Tibial nerve (tissue), 4 donors: ENCODE measurements at regions not wholly inside any gene's neighbourhood (a gene's known extent, or its start where the extent isn't known, plus 50 kb on each side); places are given as distances from the start of the nearest gene placed in this dataset.
"Not testable (repeated sequence)": the region's sequence is repeated elsewhere in the genome, so short reads cannot be mapped to it uniquely, and the experiment has no call there.

Source experiments
- DNase-seq, 2 donors: peaks; one replicate each; pipeline ENCODE4 v3.0.0-alpha.2; 2019; ENCODE audit warnings: low spot score in 2 of 2
- H3K27ac ChIP-seq, 4 donors: fragments of 200-600 bp; sonication (generic) in 3 of 4; one replicate each; pipeline ENCODE4 v1.5.1; 2017 to 2019; ENCODE audit warnings: mild to moderate bottlenecking in 1 of 4
- H3K27me3 ChIP-seq, 2 donors: fragments of 200-600 bp; sonication (generic) in 1 of 2; one replicate each; pipeline versions ENCODE4 v1.5.1 to v1.6.0; 2017 to 2019
- H3K36me3 ChIP-seq, 3 donors: fragments of 200-600 bp; sonication (generic); one replicate each; pipeline ENCODE4 v1.5.1; 2018 to 2019
- H3K4me1 ChIP-seq, 4 donors: fragments of 200-600 bp; sonication (generic) in 3 of 4; one replicate each; pipeline ENCODE4 v1.5.1; 2017 to 2019
- H3K4me3 ChIP-seq, 4 donors: fragments of 200-600 bp; sonication (generic) in 3 of 4; one replicate each; pipeline ENCODE4 v1.5.1; 2017 to 2019; ENCODE audit warnings: mild to moderate bottlenecking in 1 of 4, moderate library complexity in 1 of 4
- H3K9me3 ChIP-seq, 4 donors: fragments of 200-600 bp; sonication (generic) in 3 of 4; one replicate each; pipeline ENCODE4 v1.5.1; 2017 to 2019
- EP300 ChIP-seq, 2 donors: sonication (generic); formaldehyde crosslinking; IDR thresholded peaks; one replicate each; pipeline ENCODE4 v1.6.1; 2017; ENCODE audit warnings: antibody characterized with exemption in 2 of 2, mild to moderate bottlenecking in 1 of 2
- POLR2A ChIP-seq, 2 donors: fragments of 450-650 bp; IDR thresholded peaks; one replicate each; pipeline ENCODE4 v1.6.1; 2017; ENCODE audit warnings: antibody characterized with exemption in 2 of 2, mild to moderate bottlenecking in 2 of 2, moderate library complexity in 2 of 2
- WGBS, 2 donors: methylation state at CpG; one replicate each; pipeline ENCODE4 v1.1.5; 2018; 5-methylcytosine and 5-hydroxymethylcytosine counted together
- TF ChIP-seq, protein P1 (sequence below), 5 experiments: fragments of 200-600 bp in 3 of 5; fragments of 450-650 bp in 2 of 5; sonication (generic) in 3 of 5; IDR thresholded peaks; one replicate each; pipeline ENCODE4 v1.5.1; 2016 to 2019; ENCODE audit warnings: antibody characterized with exemption in 5 of 5, mild to moderate bottlenecking in 3 of 5, moderate library complexity in 2 of 5

DNA sequence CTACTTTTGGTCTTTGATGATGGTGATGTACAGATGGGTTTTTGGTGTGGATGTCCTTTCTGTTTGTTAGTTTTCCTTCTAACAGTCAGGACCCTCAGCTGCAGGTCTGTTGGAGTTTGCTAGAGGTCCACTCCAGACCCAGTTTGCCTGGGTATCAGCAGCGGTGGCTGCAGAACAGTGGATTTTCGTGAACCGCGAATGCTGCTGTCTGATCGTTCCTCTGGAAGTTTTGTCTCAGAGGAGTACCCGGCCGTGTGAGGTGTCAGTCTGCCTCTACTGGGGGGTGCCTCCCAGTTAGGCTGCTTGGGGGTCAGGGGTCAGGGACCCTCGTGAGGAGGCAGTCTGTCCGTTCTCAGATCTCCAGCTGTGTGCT lies 56.6 kb upstream of the TNFAIP8 start:
- H3K36me3 ChIP-seq, H3K4me3 ChIP-seq, H3K27ac ChIP-seq, DNase-seq, H3K27me3 ChIP-seq, H3K9me3 ChIP-seq: not testable (repeated sequence)
- H3K4me1 ChIP-seq, result peaks cover 0 to 22% (median 10%) of the 10 kb centered on the region in 4 donors
- WGBS, 2 donors, result 88 to 100% methylated on average over 9 of the region's 9 CpGs

DNA sequence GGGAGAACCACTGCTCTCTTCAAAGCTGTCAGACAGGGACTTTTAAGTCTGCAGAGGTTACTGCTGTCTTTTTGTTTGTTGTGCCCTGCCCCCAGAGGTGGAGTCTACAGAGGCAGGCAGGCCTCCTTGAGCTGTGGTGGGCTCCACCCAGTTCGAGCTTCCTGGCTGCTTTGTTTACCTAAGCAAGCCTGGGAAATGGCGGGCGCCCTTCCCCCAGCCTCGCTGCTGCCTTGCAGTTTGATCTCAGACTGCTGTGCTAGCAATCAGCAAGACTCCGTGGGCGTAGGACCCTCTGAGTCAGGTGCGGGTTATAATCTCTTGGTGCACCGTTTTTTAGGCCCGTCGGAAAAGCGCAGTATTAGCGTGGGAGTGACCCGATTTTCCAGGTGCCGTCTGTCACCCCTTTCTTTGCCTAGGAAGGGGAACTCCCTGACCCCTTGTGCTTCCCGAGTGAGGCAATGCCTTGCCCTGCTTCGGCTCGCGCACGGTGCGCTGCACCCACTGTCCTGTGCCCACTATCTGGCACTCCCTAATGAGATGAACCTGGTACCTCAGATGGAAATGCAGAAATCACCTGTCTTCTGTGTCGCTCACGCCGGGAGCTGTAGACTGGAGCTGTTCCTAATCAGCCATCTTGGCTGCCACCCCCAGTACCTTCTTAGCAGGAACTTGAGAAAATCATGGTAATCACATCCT lies 56.1 kb upstream of the TNFAIP8 start:
- H3K9me3 ChIP-seq, DNase-seq, H3K36me3 ChIP-seq, H3K27me3 ChIP-seq, H3K27ac ChIP-seq: not testable (repeated sequence)
- Histone ChIP-seq H3K4me1 (peaks cover 0 to 26% (median 10%) of the 10 kb centered on the region in 4 donors), H3K4me3 (peak overlapping the region in 1 of 4 donors; percentile 21)
- 91 to 96% methylated on average over 22 to 23 of the region's 23 CpGs for WGBS, 2 donors

DNA sequence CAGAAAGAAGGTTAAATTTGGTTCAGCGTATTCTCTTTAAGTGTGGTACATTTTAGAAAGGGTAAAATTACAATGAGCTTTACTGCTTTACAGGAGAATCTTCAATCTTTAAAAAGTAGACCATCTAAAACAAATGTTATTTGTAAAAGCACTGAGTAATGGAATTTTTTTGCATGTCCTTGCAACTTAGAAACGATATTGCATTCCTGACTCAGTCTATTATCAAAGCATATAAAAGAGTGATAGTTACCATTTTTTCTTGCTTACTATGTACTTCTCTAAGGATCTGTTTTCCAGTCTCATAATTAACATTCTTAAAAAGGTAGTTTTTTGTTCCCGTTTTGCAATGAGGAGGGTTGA lies 55.5 kb upstream of the TNFAIP8 start:
- no peaks in the 10 kb centered on the region for H3K9me3 ChIP-seq
- no peak overlapping the region for H3K27ac ChIP-seq
- H3K27me3 ChIP-seq, result no peaks in the 10 kb centered on the region
- no peak overlapping the region for H3K4me3 ChIP-seq
- DNase-seq, result no peak
- H3K36me3 ChIP-seq, result no peaks in the 10 kb centered on the region
- WGBS, 2 donors, result 76 to 77% methylated on average over 3 of the region's 3 CpGs
- H3K4me1 ChIP-seq, result peaks cover 0 to 26% (median 10%) of the 10 kb centered on the region in 4 donors
- no peak for TF ChIP-seq EP300 (IDR thresholded peaks at IDR 0.05)
- TF ChIP-seq POLR2A (IDR thresholded peaks at IDR 0.05), result no peak
- TF ChIP-seq, protein P1, sequence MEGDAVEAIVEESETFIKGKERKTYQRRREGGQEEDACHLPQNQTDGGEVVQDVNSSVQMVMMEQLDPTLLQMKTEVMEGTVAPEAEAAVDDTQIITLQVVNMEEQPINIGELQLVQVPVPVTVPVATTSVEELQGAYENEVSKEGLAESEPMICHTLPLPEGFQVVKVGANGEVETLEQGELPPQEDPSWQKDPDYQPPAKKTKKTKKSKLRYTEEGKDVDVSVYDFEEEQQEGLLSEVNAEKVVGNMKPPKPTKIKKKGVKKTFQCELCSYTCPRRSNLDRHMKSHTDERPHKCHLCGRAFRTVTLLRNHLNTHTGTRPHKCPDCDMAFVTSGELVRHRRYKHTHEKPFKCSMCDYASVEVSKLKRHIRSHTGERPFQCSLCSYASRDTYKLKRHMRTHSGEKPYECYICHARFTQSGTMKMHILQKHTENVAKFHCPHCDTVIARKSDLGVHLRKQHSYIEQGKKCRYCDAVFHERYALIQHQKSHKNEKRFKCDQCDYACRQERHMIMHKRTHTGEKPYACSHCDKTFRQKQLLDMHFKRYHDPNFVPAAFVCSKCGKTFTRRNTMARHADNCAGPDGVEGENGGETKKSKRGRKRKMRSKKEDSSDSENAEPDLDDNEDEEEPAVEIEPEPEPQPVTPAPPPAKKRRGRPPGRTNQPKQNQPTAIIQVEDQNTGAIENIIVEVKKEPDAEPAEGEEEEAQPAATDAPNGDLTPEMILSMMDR (IDR thresholded peaks at IDR 0.05), result no peak

DNA sequence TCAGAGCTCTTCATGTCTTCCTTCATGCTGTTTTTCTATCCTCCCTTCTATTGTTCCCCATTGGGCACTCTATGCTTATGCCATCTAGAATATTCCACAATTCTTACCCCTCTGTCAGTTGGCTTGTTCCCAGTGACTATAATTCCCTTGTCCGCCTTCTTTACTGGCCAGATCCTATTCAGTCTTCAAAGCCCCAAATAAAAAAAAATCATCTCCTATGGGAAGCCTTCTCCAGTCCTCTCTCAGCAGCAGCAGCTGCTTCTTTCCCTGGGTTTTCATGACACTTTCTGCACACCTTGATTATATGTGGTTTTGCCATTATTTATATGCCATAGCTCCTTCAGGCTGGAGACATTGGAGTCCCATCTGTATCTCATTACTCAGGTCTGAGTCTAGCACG lies 54.6 kb upstream of the TNFAIP8 start:
- Histone ChIP-seq H3K4me1 (peaks cover 0 to 26% (median 10%) of the 10 kb centered on the region in 4 donors), H3K27ac (no peak overlapping the region), H3K27me3 (no peaks in the 10 kb centered on the region), H3K36me3 (no peaks in the 10 kb centered on the region), H3K4me3 (no peak overlapping the region), H3K9me3 (no peaks in the 10 kb centered on the region)
- TF ChIP-seq, protein P1 (IDR thresholded peaks at IDR 0.05), result no peak
- no peak for TF ChIP-seq POLR2A (IDR thresholded peaks at IDR 0.05)
- DNase-seq, result no peak
- WGBS, 2 donors, result 84 to 88% methylated on average over 2 of the region's 2 CpGs

DNA sequence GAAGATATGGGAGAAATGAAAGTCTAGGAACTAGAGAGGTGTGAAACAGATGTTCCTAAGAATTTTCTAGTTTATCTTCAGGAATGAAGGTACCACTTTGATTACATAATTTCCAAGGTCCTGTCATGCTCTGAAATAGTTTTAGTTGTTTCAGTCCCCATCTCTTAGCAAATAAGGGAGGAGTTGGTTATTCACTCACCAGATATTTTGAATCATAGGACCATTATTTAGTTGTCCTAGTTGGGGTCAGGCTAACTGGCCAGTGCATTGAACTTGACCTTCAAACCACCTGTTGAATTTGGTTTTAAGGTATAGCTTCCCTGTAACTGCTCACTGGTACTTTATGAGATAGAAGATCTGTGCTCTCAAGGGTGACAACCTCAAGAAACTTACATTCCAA lies 53.9 kb upstream of the TNFAIP8 start:
- H3K4me3 ChIP-seq, result no peak overlapping the region
- no peaks in the 10 kb centered on the region for H3K9me3 ChIP-seq
- H3K27ac ChIP-seq, result no peak overlapping the region
- TF ChIP-seq, protein P1 (IDR thresholded peaks at IDR 0.05), result no peak
- TF ChIP-seq POLR2A (IDR thresholded peaks at IDR 0.05), result no peak
- TF ChIP-seq EP300 (IDR thresholded peaks at IDR 0.05), result no peak
- DNase-seq, result no peak
- H3K27me3 ChIP-seq, result no peaks in the 10 kb centered on the region
- no peaks in the 10 kb centered on the region for H3K36me3 ChIP-seq
- H3K4me1 ChIP-seq, result peaks cover 0 to 26% (median 10%) of the 10 kb centered on the region in 4 donors

DNA sequence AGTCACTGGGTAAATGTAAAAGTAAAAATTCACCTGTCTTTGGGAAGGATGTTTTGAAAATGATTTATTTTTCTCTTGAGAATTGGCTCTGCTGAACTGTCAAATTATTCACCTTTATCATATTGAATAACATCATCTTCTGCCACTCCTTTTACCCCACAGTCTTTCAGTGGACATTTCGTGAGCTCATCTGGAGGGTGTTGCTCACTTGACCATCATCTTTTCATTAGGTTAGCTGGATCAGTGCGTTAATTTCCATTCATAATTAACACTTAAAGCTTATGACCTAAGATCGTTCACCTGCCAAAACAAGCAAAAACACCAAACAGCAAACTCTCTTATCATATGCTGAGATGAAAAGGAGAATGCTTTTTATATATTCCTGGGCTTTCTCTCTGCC lies 53.4 kb upstream of the TNFAIP8 start:
- 71 to 73% methylated on average over 3 of the region's 3 CpGs for WGBS, 2 donors
- Histone ChIP-seq H3K9me3 (no peaks in the 10 kb centered on the region), H3K27ac (peak overlapping the region in 2 of 4 donors; percentile 4 to 23), H3K4me1 (peaks cover 0 to 26% (median 10%) of the 10 kb centered on the region in 4 donors), H3K4me3 (no peak overlapping the region), H3K27me3 (no peaks in the 10 kb centered on the region), H3K36me3 (no peaks in the 10 kb centered on the region)
- no peak for DNase-seq
- no peak for TF ChIP-seq POLR2A (IDR thresholded peaks at IDR 0.05)
- TF ChIP-seq EP300 (IDR thresholded peaks at IDR 0.05), result no peak
- TF ChIP-seq, protein P1 (IDR thresholded peaks at IDR 0.05), result no peak
